ENCODE measurements at regions not wholly inside any gene's neighbourhood (a gene's known extent, or its start where the extent isn't known, plus 50 kb on each side); places are given as distances from the start of the nearest gene placed in this dataset.

DNA sequence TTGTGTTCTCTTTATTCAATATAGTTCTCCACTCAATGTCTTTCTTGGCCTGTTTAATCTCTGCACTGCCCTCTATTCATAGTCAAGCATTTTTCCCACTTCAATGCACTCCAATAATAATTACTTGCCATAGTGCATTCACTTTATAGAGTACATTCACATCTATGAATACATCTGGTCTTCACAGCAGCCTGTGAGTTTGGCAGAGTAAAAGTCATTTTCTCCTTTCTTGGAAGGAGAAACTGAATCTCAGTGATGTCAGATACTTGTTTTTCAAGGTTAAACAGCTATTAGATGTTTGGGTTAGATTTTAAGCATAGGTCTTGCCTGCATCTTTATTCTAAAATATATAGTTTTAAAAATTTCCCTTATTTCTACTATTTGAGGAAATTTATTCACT lies 373.2 kb downstream of the TRIB2 start:
- no peak overlapping the region for H3K27ac ChIP-seq
- H3K4me3 ChIP-seq, result no peak overlapping the region
- intact Hi-C loops (cut with DNase I), result no loop called here
- H3K27me3 ChIP-seq, result no peaks in the 10 kb centered on the region
- H3K4me1 ChIP-seq, result no peaks in the 10 kb centered on the region
- TF ChIP-seq, protein P1, sequence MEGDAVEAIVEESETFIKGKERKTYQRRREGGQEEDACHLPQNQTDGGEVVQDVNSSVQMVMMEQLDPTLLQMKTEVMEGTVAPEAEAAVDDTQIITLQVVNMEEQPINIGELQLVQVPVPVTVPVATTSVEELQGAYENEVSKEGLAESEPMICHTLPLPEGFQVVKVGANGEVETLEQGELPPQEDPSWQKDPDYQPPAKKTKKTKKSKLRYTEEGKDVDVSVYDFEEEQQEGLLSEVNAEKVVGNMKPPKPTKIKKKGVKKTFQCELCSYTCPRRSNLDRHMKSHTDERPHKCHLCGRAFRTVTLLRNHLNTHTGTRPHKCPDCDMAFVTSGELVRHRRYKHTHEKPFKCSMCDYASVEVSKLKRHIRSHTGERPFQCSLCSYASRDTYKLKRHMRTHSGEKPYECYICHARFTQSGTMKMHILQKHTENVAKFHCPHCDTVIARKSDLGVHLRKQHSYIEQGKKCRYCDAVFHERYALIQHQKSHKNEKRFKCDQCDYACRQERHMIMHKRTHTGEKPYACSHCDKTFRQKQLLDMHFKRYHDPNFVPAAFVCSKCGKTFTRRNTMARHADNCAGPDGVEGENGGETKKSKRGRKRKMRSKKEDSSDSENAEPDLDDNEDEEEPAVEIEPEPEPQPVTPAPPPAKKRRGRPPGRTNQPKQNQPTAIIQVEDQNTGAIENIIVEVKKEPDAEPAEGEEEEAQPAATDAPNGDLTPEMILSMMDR (IDR thresholded peaks at IDR 0.05), result no peak
- no peak for TF ChIP-seq POLR2A (IDR thresholded peaks at IDR 0.05)
- TF ChIP-seq POLR2AphosphoS5 (IDR thresholded peaks at IDR 0.05; ENCODE audit: insufficient read depth in 1 of 2, low read depth in 1 of 2), result no peak
- H3K36me3 ChIP-seq, result no peaks in the 10 kb centered on the region
- DNase-seq (ENCODE audit: extremely low spot score in 2 of 2), result no peak
- H3K9me3 ChIP-seq, result no peaks in the 10 kb centered on the region

DNA sequence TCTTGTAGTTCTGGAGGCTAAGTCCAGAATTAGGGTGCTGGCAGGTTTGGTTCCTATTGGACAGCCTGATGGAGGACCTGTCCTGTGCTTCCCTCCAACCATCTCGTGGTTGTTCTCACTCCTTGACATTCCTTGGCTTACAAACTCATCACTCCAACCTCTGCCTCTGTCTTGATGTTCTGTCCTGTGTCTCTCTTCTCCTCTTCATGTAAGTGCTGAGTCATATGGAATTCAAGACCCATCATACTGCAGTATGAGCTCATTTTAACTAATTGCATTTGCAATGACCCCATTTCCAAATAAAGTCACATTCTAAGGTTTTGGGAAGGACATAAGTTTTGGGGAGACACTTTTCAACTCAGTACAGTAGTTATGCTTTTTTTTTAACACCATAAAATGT lies 374.7 kb downstream of the TRIB2 start:
- no peak overlapping the region for H3K4me3 ChIP-seq
- no peak overlapping the region for H3K27ac ChIP-seq
- H3K27me3 ChIP-seq, result no peaks in the 10 kb centered on the region
- H3K9me3 ChIP-seq, result no peaks in the 10 kb centered on the region
- no peaks in the 10 kb centered on the region for H3K36me3 ChIP-seq
- no peak for DNase-seq (ENCODE audit: extremely low spot score in 2 of 2)
- H3K4me1 ChIP-seq, result no peaks in the 10 kb centered on the region
- no peak for TF ChIP-seq POLR2AphosphoS5 (IDR thresholded peaks at IDR 0.05; ENCODE audit: insufficient read depth in 1 of 2, low read depth in 1 of 2)
- TF ChIP-seq, protein P1 (IDR thresholded peaks at IDR 0.05), result no peak
- no peak for TF ChIP-seq POLR2A (IDR thresholded peaks at IDR 0.05)
- intact Hi-C loops (cut with DNase I), result no loop called here

DNA sequence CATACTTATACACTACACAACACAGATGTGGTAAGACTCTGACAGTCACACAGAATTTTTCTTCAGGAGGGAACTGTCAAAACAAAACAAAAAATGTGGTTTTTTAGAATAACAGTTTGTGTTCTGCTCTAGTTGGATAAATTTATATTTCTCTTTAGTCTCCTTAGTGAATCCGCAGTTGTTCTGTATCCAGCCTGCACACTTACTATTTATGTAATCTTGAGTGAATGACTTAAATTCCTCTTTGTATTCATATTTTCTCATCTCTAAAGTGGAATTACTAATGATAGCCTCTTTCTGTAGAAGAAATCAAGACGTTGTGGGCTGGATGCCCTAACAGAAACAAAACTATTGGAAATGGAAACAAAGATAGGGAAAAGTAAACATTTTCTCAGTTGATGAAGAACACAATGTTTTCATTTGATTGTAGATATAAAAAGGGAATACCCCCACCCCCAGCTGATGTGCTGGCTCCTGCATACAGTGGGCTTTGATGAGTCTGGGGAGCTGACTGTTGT lies 375.2 kb downstream of the TRIB2 start:
- TF ChIP-seq, protein P1 (IDR thresholded peaks at IDR 0.05), result no peak
- TF ChIP-seq POLR2AphosphoS5 (IDR thresholded peaks at IDR 0.05; ENCODE audit: insufficient read depth in 1 of 2, low read depth in 1 of 2) (no peak), POLR2A (IDR thresholded peaks at IDR 0.05) (no peak)
- Histone ChIP-seq H3K36me3 (no peaks in the 10 kb centered on the region), H3K27ac (no peak overlapping the region), H3K27me3 (no peaks in the 10 kb centered on the region), H3K9me3 (no peaks in the 10 kb centered on the region), H3K4me1 (no peaks in the 10 kb centered on the region), H3K4me3 (no peak overlapping the region)
- DNase-seq (ENCODE audit: extremely low spot score in 2 of 2), result no peak
- intact Hi-C loops (cut with DNase I), result no loop called here

DNA sequence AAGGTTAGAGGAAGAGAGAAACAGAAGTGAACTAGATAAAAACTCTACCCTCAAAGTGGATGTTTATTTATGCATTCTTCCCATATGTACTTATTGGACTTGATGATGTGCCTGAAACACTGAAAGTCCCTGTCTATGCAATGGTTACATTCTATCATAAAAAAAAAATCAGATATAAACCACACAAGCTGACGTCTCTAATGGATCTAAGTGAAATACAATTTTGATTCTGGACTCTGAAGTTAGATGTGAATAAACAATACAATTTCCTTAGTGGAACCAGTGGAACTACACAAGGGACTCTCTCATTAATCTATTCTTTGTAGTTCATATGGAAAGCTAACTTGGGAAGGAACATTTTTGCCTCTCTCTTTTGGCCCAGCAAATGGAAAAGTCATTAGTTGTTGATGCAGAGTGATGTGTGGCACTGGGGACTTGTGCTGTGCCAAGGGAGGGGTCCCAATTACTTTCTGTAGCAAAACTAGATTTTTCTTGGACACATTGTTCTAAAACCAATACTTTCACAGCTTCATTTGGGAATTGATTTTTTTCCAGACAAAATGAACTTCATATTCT lies 376.8 kb downstream of the TRIB2 start:
- TF ChIP-seq POLR2A (IDR thresholded peaks at IDR 0.05), result no peak
- TF ChIP-seq POLR2AphosphoS5 (IDR thresholded peaks at IDR 0.05; ENCODE audit: insufficient read depth in 1 of 2, low read depth in 1 of 2), result no peak
- TF ChIP-seq, protein P1 (IDR thresholded peaks at IDR 0.05), result no peak
- H3K36me3 ChIP-seq, result no peaks in the 10 kb centered on the region
- no peaks in the 10 kb centered on the region for H3K9me3 ChIP-seq
- no peak for DNase-seq (ENCODE audit: extremely low spot score in 2 of 2)
- H3K4me3 ChIP-seq, result no peak overlapping the region
- no peak overlapping the region for H3K27ac ChIP-seq
- intact Hi-C loops (cut with DNase I), result no loop called here
- no peaks in the 10 kb centered on the region for H3K27me3 ChIP-seq
- no peaks in the 10 kb centered on the region for H3K4me1 ChIP-seq

DNA sequence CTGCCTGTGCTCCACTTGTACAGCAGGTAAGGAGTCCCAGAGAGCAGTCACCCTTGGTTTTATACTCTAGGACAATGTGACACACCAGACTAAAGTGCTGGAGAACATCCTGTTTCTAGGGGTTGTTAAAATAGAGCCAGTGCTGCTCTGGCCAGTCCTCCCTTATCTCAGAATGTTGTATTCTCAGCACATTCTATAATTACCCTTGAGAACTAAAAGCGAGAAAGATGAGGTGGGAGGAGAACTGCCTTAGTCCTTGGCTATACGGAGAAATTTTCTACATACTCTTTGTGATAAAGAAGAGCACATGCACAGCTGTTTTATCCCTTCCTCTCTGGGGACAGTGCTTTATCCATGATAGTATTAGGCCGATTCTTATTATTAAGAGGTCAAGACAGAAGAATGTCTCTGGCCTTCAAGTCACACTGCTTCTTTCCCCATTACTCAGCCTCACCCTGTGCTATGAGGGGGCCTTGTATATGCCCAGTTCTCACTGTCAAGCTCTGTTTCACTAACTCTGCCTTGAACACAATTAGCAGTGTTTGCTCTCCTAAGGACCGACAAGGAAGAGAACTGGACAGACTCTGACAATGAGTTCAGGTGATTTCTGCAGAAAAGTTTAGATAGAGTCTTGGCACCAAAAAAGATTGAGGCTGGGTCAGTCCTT lies 385.8 kb downstream of the TRIB2 start:
- no peaks in the 10 kb centered on the region for H3K36me3 ChIP-seq
- no peaks in the 10 kb centered on the region for H3K9me3 ChIP-seq
- H3K27ac ChIP-seq, result no peak overlapping the region
- H3K4me1 ChIP-seq, result no peaks in the 10 kb centered on the region
- no peak for DNase-seq (ENCODE audit: extremely low spot score in 2 of 2)
- H3K27me3 ChIP-seq, result no peaks in the 10 kb centered on the region
- no peak overlapping the region for H3K4me3 ChIP-seq
- TF ChIP-seq POLR2A (IDR thresholded peaks at IDR 0.05) (no peak), POLR2AphosphoS5 (IDR thresholded peaks at IDR 0.05; ENCODE audit: insufficient read depth in 1 of 2, low read depth in 1 of 2) (no peak)
- TF ChIP-seq, protein P1 (IDR thresholded peaks at IDR 0.05), result no peak
- intact Hi-C loops (cut with DNase I), result no loop called here

All from vagina (tissue), 2 donors.